CD4-positive, alpha-beta T cell treated with Interleukin-6 at 100 ng/mL for 8 hours (primary cell): ENCODE measurements at regions not wholly inside any gene's neighbourhood (a gene's known extent, or its start where the extent isn't known, plus 50 kb on each side); places are given as distances from the start of the nearest gene placed in this dataset.

Source experiments
- DNase-seq: peaks from one replicate; pipeline ENCODE4 v3.0.0-alpha.2; 2020; ENCODE audit warnings: mixed read lengths, low spot score

GRCh38 chr21:16587681-16588375 lies 858.0 kb downstream of the USP25 start:
- DNase-seq, result no peak

- DNase-seq, result no peak
These were observed 858.7 kb downstream of the USP25 start for GRCh38 chr21:16588433-16588860.

- DNase-seq, result no peak
These were observed 859.5 kb downstream of the USP25 start for GRCh38 chr21:16589006-16589898.

- DNase-seq, result no peak
These were observed 860.4 kb downstream of the USP25 start for GRCh38 chr21:16590186-16590585.

GRCh38 chr21:16590641-16591292 lies 861.0 kb downstream of the USP25 start:
- no peak for DNase-seq

GRCh38 chr21:16592381-16592780 lies 862.6 kb downstream of the USP25 start:
- DNase-seq, result no peak

GRCh38 chr21:16594191-16594590 lies 864.4 kb downstream of the USP25 start:
- no peak for DNase-seq

- DNase-seq, result no peak
These were observed 866.6 kb downstream of the USP25 start for GRCh38 chr21:16596369-16596768.

- no peak for DNase-seq
These were observed 868.0 kb downstream of the USP25 start for GRCh38 chr21:16597753-16598152.

- no peak for DNase-seq
These were observed 875.8 kb downstream of the USP25 start for GRCh38 chr21:16605597-16605996.

GRCh38 chr21:16606271-16606670 lies 876.5 kb downstream of the USP25 start:
- no peak for DNase-seq

GRCh38 chr21:16608209-16608830 lies 878.5 kb downstream of the USP25 start:
- no peak for DNase-seq

- no peak for DNase-seq
These were observed 889.5 kb downstream of the USP25 start for GRCh38 chr21:16619281-16619680.

GRCh38 chr21:16620786-16621320 lies 891.1 kb downstream of the USP25 start:
- DNase-seq, result no peak

GRCh38 chr21:16624479-16625118 lies 888.2 kb upstream of the CXADR start:
- no peak for DNase-seq

- no peak for DNase-seq
These were observed 887.4 kb upstream of the CXADR start for GRCh38 chr21:16625491-16625890.

GRCh38 chr21:16633831-16634459 lies 878.9 kb upstream of the CXADR start:
- no peak for DNase-seq

GRCh38 chr21:16634515-16634914 lies 878.3 kb upstream of the CXADR start:
- no peak for DNase-seq

GRCh38 chr21:16640297-16641027 lies 872.4 kb upstream of the CXADR start:
- DNase-seq, result no peak

GRCh38 chr21:16642353-16642752 lies 870.5 kb upstream of the CXADR start:
- DNase-seq, result no peak
